GM12878 (cell line): ENCODE measurements at regions not wholly inside any gene's neighbourhood (a gene's known extent, or its start where the extent isn't known, plus 50 kb on each side); places are given as distances from the start of the nearest gene placed in this dataset.

Experiments used
- ATAC-seq: fragments of 200-7000 bp; cut with Tn5 transposase; 3 replicates; pipeline ENCODE4 v1.9.1; 2020; ENCODE audit warnings: mild to moderate bottlenecking, moderate library complexity
- BruUV-seq: library from RNA; stranded (reverse); fragments of 400-500 nt; replicated peaks from 2 replicates; lab custom pipeline; 2021; lab: Mats Ljungman, UMichigan
- CTCF ChIA-PET: fragments of 300-600 bp; sonication (Branson Sonifier 250); formaldehyde crosslinking; extraction: SDS; loops from one replicate; lab custom pipeline; 2021; ENCODE audit warnings: inconsistent platforms; lab: Yijun Ruan, JAX
- POLR2A ChIA-PET: fragments of 350-600 bp; formaldehyde crosslinking; extraction: SDS; loops from one replicate; lab custom pipeline; 2021; ENCODE audit warnings: inconsistent platforms; lab: Charles Lee
- RAD21 ChIA-PET: fragments of 300-600 bp; sonication (Branson Sonifier 250); formaldehyde crosslinking; loops from one replicate; lab custom pipeline; 2023; ENCODE audit warnings: antibody characterized with exemption; ENCODE audit not compliant: unreplicated experiment; lab: Charles Lee
- SMC1A ChIA-PET: fragments of 300-600 bp; sonication (Branson Sonifier 250); formaldehyde crosslinking; loops from one replicate; lab custom pipeline; 2023; ENCODE audit not compliant: unreplicated experiment, uncharacterized antibody; lab: Charles Lee
- DNase-seq: peaks from one replicate; pipeline ENCODE4 v3.0.0-alpha.2; 2011; ENCODE audit warnings: low read depth, low spot score
- FAIRE-seq: peaks from 3 replicates; lab custom pipeline; 2011; peaks lifted over from hg19 to GRCh38; lab: Jason Lieb, UNC
- H2AFZ ChIP-seq: 2 replicates; pipeline ENCODE4 v1.6.0; 2011; ENCODE audit warnings: low read depth, low read length, control low read depth; ENCODE audit not compliant: control insufficient read depth
- H3K27ac ChIP-seq: 2 replicates; pipeline ENCODE4 v1.5.1; 2011; ENCODE audit warnings: control low read depth; ENCODE audit not compliant: control insufficient read depth, insufficient read depth
- H3K27me3 ChIP-seq, 2 experiments: replicated peaks in 1 of 2; 2 replicates each; pipeline versions ENCODE4 v1.6.0 to v1.6.1; 2011; ENCODE audit warnings: low read length in 1 of 2; ENCODE audit not compliant: control insufficient read depth in 2 of 2, insufficient read depth in 2 of 2
- H3K36me3 ChIP-seq, 2 experiments: 2 replicates each; pipeline ENCODE4 v1.5.1; 2011; ENCODE audit warnings: low read length in 1 of 2; ENCODE audit not compliant: control insufficient read depth in 2 of 2, insufficient read depth in 2 of 2
- H3K4me1 ChIP-seq: 2 replicates; pipeline ENCODE4 v1.6.1; 2011; ENCODE audit warnings: mild to moderate bottlenecking, low read length, moderate library complexity, mixed read lengths; ENCODE audit not compliant: control insufficient read depth, insufficient read depth
- H3K4me2 ChIP-seq: 2 replicates; pipeline ENCODE4 v1.6.0; 2011; ENCODE audit warnings: control low read depth; ENCODE audit not compliant: control insufficient read depth, insufficient read depth
- H3K4me3 ChIP-seq: fragments of 200-600 bp; sonication (generic); 2 replicates; pipeline ENCODE4 v1.5.1; 2016
- H3K79me2 ChIP-seq: 2 replicates; pipeline ENCODE4 v1.6.0; 2011; ENCODE audit warnings: low read length; ENCODE audit not compliant: control insufficient read depth, insufficient read depth
- H3K9ac ChIP-seq: 2 replicates; pipeline ENCODE4 v1.8.0; 2011; ENCODE audit warnings: low read length, control low read depth, mixed read lengths; ENCODE audit not compliant: control insufficient read depth, insufficient read depth
- H3K9me3 ChIP-seq: replicated peaks from 3 replicates; pipeline ENCODE4 v1.5.1; 2011; ENCODE audit warnings: mild to moderate bottlenecking, low read length; ENCODE audit not compliant: control insufficient read depth, insufficient read depth
- H4K20me1 ChIP-seq: 2 replicates; pipeline ENCODE4 v1.6.0; 2011; ENCODE audit not compliant: control insufficient read depth, insufficient read depth
- CEBPB ChIP-seq, 2 experiments: fragments of 150-350 bp in 1 of 2; IDR thresholded peaks; 2 replicates each; pipeline ENCODE4 v1.6.1; 2012 to 2014; ENCODE audit warnings: low read depth in 2 of 2, low read length in 2 of 2, borderline replicate concordance in 1 of 2, inconsistent platforms in 1 of 2
- EP300 ChIP-seq, 2 experiments: fragments of 150-350 bp in 1 of 2; IDR thresholded peaks; 2 replicates each; pipeline ENCODE4 v1.6.1; 2011 to 2012; ENCODE audit warnings: low read depth in 2 of 2, low read length in 2 of 2, borderline replicate concordance in 1 of 2, improper control_type of control experiment in 1 of 2, inconsistent platforms in 1 of 2; ENCODE audit not compliant: control insufficient read depth in 1 of 2
- HDAC2 ChIP-seq: fragments of 200-600 bp; sonication (generic); IDR thresholded peaks from 2 replicates; pipeline ENCODE4 v1.6.1; 2017
- NKRF ChIP-seq: fragments of 450-650 bp; conservative IDR thresholded peaks from 2 replicates; pipeline ENCODE4 v1.6.1; 2017; ENCODE audit warnings: mild to moderate bottlenecking, moderate library complexity
- TARDBP ChIP-seq: IDR thresholded peaks from 2 replicates; pipeline ENCODE4 v1.6.1; 2016; ENCODE audit warnings: borderline replicate concordance
- YBX1 ChIP-seq: fragments of 450-650 bp; IDR thresholded peaks from 2 replicates; pipeline ENCODE4 v1.6.1; 2016; ENCODE audit warnings: antibody characterized with exemption
- ZNF274 ChIP-seq: IDR thresholded peaks from one replicate; pipeline ENCODE4 v1.8.0; 2011; ENCODE audit not compliant: insufficient read length, insufficient read depth
- ZZZ3 ChIP-seq: IDR thresholded peaks from 2 replicates; pipeline ENCODE4 v1.6.1; 2011; ENCODE audit warnings: low read depth; ENCODE audit not compliant: control insufficient read depth, insufficient read length
- WGBS: methylation state at CpG from one replicate; pipeline ENCODE4 v1.1.6; 2016; ENCODE audit warnings: low lambda C conversion rate; ENCODE audit not compliant: insufficient replicate concordance, insufficient coverage; ENCODE audit errors: missing lambda C conversion rate; 5-methylcytosine and 5-hydroxymethylcytosine counted together
- in situ Hi-C: fragments of 300-500 bp; cut with MboI; formaldehyde crosslinking; loops from 9 replicates; pipeline ENCODE4 v1.14.3; 2018; ENCODE audit warnings: mixed read lengths
- intact Hi-C: fragments of 100-400 bp; cut with micrococcal nuclease; formaldehyde crosslinking; loops from one replicate; pipeline ENCODE4 v1.14.2; 2022; ENCODE audit not compliant: unreplicated experiment
- TF ChIP-seq, protein P1 (sequence below): fragments of 450-650 bp; IDR thresholded peaks from 2 replicates; pipeline ENCODE4 v1.6.1; 2016; ENCODE audit warnings: mild to moderate bottlenecking

GRCh38 chr2:117349687-117350086 lies 464.8 kb upstream of the DDX18 start:
- no peak overlapping the region for H3K27ac ChIP-seq
- no peaks in the 10 kb centered on the region for H3K9me3 ChIP-seq
- no TSS peak for BruUV-seq
- SMC1A ChIA-PET = no interaction called here
- H2AFZ ChIP-seq = no peak overlapping the region
- no peaks in the 10 kb centered on the region for H3K79me2 ChIP-seq
- CTCF ChIA-PET = interaction anchor here (0.6 to 1.2 kb wide), 2 partner anchors 26 to 112 kb away, joined by 3 read pairs; no protein-coding TSS in a partner anchor
- FAIRE-seq = no peak
- H3K36me3 ChIP-seq = no peaks in the 10 kb centered on the region
- no peaks in the 10 kb centered on the region for H3K27me3 ChIP-seq
- H3K4me1 ChIP-seq = no peaks in the 10 kb centered on the region
- in situ Hi-C loops = no loop called here
- no peak overlapping the region for H3K4me3 ChIP-seq
- no peak for TF ChIP-seq NKRF
- TF ChIP-seq HDAC2 = no peak
- no peak for TF ChIP-seq TARDBP
- no peak for TF ChIP-seq ZNF274
- TF ChIP-seq ZZZ3 = no peak
- TF ChIP-seq, all 136 proteins: peak for 0
- no peak for DNase-seq
- H3K9ac ChIP-seq = no peak overlapping the region
- H3K4me2 ChIP-seq = no peak overlapping the region
- H4K20me1 ChIP-seq = no peaks in the 10 kb centered on the region
- no peak for ATAC-seq
- 2% methylated on average over 4 of the region's 4 CpGs for WGBS
- ChIA-PET POLR2A (no interaction called here), RAD21 (interaction anchor here (0.9 kb wide), 1 partner anchor 14 kb away, joined by 3 read pairs; no protein-coding TSS in a partner anchor)
- intact Hi-C loops = no loop called here

DNA sequence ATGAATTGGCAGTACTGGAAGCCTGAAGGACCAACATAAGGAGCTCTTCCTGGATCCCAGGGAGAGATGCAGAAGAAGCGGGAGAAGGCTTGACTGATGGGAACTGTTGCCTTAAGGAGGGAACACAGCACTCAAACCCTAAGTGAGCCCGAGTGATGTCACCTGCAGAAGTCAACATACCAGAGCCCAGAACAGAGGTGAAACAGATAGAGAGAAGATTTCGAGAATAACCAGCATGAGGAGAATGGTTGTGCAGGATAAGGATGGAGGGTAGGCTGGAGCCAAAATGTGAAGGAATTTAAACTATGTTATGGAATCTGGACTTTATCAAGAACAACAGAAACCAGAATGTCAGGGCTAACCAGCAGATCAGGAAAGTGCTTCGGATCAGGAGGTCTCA lies 463.1 kb upstream of the DDX18 start:
- POLR2A ChIA-PET = no interaction called here

More for the DNA sequence above, 463.1 kb upstream of the DDX18 start:
- ChIA-PET SMC1A (no interaction called here), CTCF (no interaction called here), RAD21 (no interaction called here)
- Histone ChIP-seq H3K9ac (no peak overlapping the region), H4K20me1 (no peaks in the 10 kb centered on the region)
- no peak for FAIRE-seq
- TF ChIP-seq YBX1 = no peak
- TF ChIP-seq CEBPB (IDR thresholded peaks at IDR 0.05; ENCODE audit: borderline replicate concordance in 1 of 2, low read depth in 2 of 2, low read length in 2 of 2) = no peak
- no peak for TF ChIP-seq EP300 (IDR thresholded peaks at IDR 0.05; ENCODE audit: borderline replicate concordance in 1 of 2, control insufficient read depth in 1 of 2, low read depth in 2 of 2, low read length in 2 of 2)
- TF ChIP-seq, protein P1, sequence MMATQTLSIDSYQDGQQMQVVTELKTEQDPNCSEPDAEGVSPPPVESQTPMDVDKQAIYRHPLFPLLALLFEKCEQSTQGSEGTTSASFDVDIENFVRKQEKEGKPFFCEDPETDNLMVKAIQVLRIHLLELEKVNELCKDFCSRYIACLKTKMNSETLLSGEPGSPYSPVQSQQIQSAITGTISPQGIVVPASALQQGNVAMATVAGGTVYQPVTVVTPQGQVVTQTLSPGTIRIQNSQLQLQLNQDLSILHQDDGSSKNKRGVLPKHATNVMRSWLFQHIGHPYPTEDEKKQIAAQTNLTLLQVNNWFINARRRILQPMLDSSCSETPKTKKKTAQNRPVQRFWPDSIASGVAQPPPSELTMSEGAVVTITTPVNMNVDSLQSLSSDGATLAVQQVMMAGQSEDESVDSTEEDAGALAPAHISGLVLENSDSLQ = no peak
- TF ChIP-seq, all 136 proteins: peak for 0
- H3K27ac ChIP-seq = no peak overlapping the region
- no peaks in the 10 kb centered on the region for H3K27me3 ChIP-seq
- H3K4me3 ChIP-seq = no peak overlapping the region
- H3K79me2 ChIP-seq = no peaks in the 10 kb centered on the region
- DNase-seq = no peak
- no peaks in the 10 kb centered on the region for H3K9me3 ChIP-seq
- in situ Hi-C loops = no loop called here
- no peak overlapping the region for H2AFZ ChIP-seq
- no TSS peak for BruUV-seq
- ATAC-seq = no peak
- 22% methylated on average over 4 of the region's 4 CpGs for WGBS
- H3K36me3 ChIP-seq = no peaks in the 10 kb centered on the region
- H3K4me2 ChIP-seq = no peak overlapping the region
- intact Hi-C loops = no loop called here
- H3K4me1 ChIP-seq = no peaks in the 10 kb centered on the region
